ENCODE measurements at regions not wholly inside any gene's neighbourhood (a gene's known extent, or its start where the extent isn't known, plus 50 kb on each side); places are given as distances from the start of the nearest gene placed in this dataset.

DNA sequence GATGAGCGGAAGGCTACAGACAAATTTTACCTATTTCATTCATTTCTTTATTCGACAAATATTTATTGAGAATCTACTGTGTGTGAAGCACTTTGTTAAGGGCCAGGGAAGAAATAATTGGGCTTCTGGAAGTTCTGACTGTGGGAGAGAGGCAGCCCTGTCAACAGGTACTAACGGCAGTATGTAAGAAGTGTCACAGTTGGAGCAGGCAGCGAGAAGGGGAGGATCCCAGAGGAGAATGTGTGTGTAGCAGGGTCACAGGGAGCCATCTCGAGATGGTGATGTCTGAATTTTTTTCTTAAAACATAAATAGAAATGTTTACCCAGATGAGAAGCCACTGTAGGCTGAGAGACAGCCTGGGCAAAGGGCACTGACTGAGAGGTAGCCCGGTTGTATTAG lies 163.3 kb upstream of the SLC38A2 start:
- no peak overlapping the region for H3K27ac Mint-ChIP-seq
- peaks cover 10% of the 10 kb centered on the region for H3K9me3 Mint-ChIP-seq
- H3K36me3 Mint-ChIP-seq (ENCODE audit: low read depth): peaks cover 16% of the 10 kb centered on the region
- H3K27me3 Mint-ChIP-seq: no peaks in the 10 kb centered on the region
- intact Hi-C loops (cut with micrococcal nuclease): no loop called here
- DNase-seq: no peak
- H3K4me3 Mint-ChIP-seq: no peak overlapping the region
- H3K4me1 Mint-ChIP-seq: peaks cover 11% of the 10 kb centered on the region

DNA sequence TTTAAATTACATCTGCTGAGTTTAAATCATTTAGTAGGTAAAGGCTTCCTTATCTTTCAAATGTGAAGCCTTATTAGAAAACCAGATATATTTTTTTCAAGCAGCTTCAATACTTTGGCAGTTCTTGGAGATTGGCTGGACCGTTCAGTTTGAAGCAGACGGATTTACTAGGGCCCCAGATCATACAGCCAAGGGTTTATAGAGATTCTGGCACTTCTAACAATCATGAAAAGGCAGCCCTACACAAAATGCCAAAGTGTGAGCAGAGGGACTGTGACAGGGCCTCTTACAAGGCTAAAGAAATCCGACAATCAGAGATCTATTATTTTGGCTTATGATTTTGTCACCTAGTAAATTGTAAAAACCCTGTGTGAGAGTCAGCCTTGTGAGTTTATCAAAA lies 162.8 kb upstream of the SLC38A2 start:
- Mint-ChIP-seq H3K4me3 (no peak overlapping the region), H3K27me3 (no peaks in the 10 kb centered on the region), H3K36me3 (ENCODE audit: low read depth) (peaks cover 12% of the 10 kb centered on the region), H3K4me1 (peaks cover 11% of the 10 kb centered on the region), H3K9me3 (peaks cover 10% of the 10 kb centered on the region), H3K27ac (no peak overlapping the region)
- DNase-seq: no peak
- intact Hi-C loops (cut with micrococcal nuclease): no loop called here

DNA sequence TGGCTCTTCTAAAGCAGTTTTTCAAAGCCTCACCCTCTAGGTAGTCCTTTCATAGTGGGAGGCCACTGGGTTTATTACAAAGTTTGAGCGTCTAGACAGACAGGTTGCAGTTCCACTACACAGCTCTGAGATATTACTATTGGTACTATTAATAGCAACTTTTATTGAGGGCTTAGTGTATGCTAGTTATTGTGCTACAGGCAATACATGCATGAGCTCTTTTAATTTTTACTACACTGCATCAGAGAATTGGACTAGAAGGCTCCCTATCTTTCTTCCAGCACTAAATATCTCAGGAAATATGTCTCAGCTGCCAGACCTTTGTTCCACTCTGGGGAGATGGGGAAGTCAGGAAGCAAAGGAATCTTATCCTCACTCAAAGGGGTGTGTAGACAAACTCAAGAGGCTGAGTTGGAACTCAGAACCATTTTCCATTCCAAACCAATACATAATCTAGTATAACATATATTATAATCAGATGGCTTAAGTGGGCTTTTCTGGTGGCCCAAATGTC lies 161.8 kb upstream of the SLC38A2 start:
- no peak overlapping the region for H3K27ac Mint-ChIP-seq
- no peaks in the 10 kb centered on the region for H3K27me3 Mint-ChIP-seq
- no peak for DNase-seq
- H3K36me3 Mint-ChIP-seq (ENCODE audit: low read depth): peaks cover 11% of the 10 kb centered on the region
- H3K4me1 Mint-ChIP-seq: peaks cover 11% of the 10 kb centered on the region
- no peak overlapping the region for H3K4me3 Mint-ChIP-seq
- peaks cover 8% of the 10 kb centered on the region for H3K9me3 Mint-ChIP-seq
- intact Hi-C loops (cut with micrococcal nuclease): no loop called here

DNA sequence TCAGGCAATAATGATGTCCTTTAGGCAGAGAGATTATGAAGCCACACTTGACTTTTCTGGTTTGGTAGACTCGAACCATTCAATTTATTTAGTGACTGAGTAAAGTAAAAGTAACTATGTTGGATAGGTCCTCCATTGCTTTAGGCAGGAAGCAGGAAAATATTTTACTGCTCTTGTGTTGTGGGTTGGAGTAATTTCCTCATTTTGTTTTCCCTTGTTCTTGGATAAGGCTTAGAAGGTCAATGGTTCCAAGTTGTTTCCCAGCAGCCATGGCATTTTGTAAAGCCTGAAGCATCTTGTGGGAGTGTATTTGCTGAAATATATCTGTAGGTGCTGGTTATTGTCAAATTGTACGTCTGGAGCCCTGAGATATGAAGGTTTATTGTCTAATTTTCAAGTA lies 161.2 kb upstream of the SLC38A2 start:
- DNase-seq: no peak
- Mint-ChIP-seq H3K27me3 (no peaks in the 10 kb centered on the region), H3K36me3 (ENCODE audit: low read depth) (peaks cover 10% of the 10 kb centered on the region), H3K9me3 (peaks cover 7% of the 10 kb centered on the region), H3K4me1 (peaks cover 11% of the 10 kb centered on the region), H3K4me3 (no peak overlapping the region), H3K27ac (no peak overlapping the region)
- intact Hi-C loops (cut with micrococcal nuclease): no loop called here

DNA sequence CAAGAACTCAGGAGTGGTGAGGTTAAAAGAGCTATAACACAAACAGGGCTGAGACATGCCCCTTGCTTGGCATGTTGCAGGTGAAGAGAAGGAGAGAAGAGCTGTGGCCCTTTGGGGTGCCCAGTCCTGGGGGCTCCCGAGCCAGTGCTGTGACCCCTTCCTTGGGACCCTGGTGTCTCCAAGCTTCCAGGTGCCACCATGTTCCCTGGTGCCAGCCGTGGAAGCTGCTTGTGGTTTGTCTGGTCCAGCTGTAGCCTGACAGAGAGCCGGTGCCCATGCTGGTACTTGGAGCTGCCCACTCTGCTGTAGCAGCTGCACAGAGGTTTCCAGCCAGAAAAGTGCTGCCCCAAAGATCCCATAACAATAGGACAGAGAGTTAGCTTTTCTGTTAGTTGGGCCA lies 159.2 kb upstream of the SLC38A2 start:
- no peaks in the 10 kb centered on the region for H3K27me3 Mint-ChIP-seq
- H3K9me3 Mint-ChIP-seq: peaks cover 7% of the 10 kb centered on the region
- no peak for DNase-seq
- intact Hi-C loops (cut with micrococcal nuclease): no loop called here
- H3K4me3 Mint-ChIP-seq: no peak overlapping the region
- H3K36me3 Mint-ChIP-seq (ENCODE audit: low read depth): peaks cover 17% of the 10 kb centered on the region
- no peak overlapping the region for H3K27ac Mint-ChIP-seq
- H3K4me1 Mint-ChIP-seq: peaks cover 10% of the 10 kb centered on the region

DNA sequence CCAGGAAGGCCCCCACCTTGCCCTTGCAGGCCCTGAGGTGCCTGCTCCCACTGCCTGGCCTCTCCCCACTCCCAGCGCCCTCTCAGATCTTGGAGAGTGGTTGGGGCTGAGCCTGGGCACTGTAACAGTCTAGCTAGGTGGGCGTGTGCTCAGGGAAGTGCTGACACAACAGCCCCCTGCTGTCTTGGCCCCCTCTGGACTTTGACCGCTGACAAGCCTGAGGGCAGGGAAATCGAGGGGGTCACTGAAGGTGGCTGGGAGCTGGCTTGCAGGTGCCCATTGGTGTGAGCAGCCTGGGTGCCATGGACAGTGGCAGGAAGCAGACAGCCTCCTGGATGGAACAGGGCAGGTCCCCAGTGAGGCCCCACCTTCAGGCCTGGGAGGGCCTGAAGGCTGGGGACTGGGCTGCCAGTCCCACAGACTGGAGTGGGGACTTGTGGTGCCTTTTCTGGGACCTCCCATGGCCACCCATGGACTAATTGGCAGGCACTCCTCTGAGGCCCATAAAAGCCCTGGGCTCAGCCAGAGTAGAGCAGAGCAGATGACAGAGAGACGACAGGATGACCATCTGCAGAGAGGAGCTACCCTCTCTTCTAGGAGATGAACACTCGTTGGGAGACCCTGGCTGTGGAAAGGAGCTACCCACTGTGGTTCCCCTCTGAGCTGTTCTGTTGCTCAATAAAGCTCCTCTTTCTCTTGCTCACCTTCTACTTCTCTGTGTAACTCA lies 158.6 kb upstream of the SLC38A2 start:
- no peak overlapping the region for H3K27ac Mint-ChIP-seq
- peaks cover 17% of the 10 kb centered on the region for H3K36me3 Mint-ChIP-seq (ENCODE audit: low read depth)
- peaks cover 5% of the 10 kb centered on the region for H3K4me1 Mint-ChIP-seq
- intact Hi-C loops (cut with micrococcal nuclease): no loop called here
- H3K9me3 Mint-ChIP-seq: peaks cover 3% of the 10 kb centered on the region
- no peak overlapping the region for H3K4me3 Mint-ChIP-seq
- no peak for DNase-seq
- H3K27me3 Mint-ChIP-seq: no peaks in the 10 kb centered on the region

DNA sequence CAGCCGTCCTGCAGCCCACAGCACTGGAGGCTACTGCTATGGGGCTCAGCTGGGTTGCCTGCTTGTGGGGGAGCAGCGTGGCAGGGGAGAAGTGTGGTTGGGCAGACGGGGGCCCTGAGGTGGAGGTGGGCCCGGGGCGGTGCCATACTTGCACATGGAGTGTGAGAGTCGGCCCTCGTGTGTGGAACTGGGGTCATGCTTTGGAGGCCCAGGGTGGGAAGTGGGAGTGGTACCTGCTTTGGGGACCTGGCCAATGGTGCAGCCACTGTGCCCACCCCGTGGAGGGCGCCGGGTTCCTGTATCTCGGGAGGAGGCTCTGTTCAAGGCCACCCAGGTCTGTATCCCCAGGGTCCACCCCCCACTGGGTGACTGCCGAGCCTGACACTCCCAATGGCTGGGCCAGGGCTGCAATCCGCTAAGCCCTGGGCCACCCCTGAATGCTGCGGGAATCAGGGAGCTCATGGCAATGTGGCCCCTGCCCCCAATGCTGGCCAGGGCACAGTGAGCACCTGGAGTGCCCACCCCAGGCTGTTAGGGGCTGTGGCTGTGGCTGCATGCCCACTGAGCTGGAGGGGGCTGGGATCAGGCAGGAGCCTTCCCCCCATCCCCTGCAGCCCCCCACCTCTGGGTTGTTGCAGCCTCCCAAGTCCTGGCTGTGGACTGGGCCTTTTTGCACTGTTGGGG lies 157.9 kb upstream of the SLC38A2 start:
- H3K36me3 Mint-ChIP-seq (ENCODE audit: low read depth): peaks cover 21% of the 10 kb centered on the region

DNA sequence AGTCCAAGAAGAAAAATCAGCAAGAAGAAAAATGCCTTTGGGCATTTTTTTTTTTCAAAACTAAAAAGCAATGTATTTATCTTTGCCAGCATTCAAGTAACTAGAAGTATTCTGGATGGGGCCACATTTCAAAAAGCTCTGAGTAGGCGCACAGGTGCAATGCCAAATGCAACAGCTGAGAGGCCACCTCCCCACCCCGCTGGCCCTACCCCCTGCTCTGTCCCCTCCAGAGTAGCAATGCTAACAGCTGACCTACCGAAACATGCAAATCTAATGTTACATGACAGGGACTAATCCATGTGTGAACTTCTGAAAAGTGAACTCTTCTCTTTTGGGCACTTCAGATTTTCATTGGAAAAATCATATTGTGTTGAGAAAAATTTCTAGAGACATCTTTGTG lies 153.7 kb upstream of the SLC38A2 start:
- Mint-ChIP-seq H3K27me3 (no peaks in the 10 kb centered on the region), H3K36me3 (ENCODE audit: low read depth) (peaks cover 22% of the 10 kb centered on the region), H3K4me1 (peaks cover 35% of the 10 kb centered on the region), H3K9me3 (peaks cover 3% of the 10 kb centered on the region), H3K4me3 (no peak overlapping the region), H3K27ac (no peak overlapping the region)
- intact Hi-C loops (cut with micrococcal nuclease): no loop called here
- no peak for DNase-seq

More for the DNA sequence above, 157.9 kb upstream of the SLC38A2 start:
- peaks cover 3% of the 10 kb centered on the region for H3K9me3 Mint-ChIP-seq
- H3K4me3 Mint-ChIP-seq: no peak overlapping the region
- H3K27ac Mint-ChIP-seq: no peak overlapping the region
- DNase-seq: no peak
- intact Hi-C loops (cut with micrococcal nuclease): no loop called here
- no peaks in the 10 kb centered on the region for H3K4me1 Mint-ChIP-seq
- no peaks in the 10 kb centered on the region for H3K27me3 Mint-ChIP-seq

DNA sequence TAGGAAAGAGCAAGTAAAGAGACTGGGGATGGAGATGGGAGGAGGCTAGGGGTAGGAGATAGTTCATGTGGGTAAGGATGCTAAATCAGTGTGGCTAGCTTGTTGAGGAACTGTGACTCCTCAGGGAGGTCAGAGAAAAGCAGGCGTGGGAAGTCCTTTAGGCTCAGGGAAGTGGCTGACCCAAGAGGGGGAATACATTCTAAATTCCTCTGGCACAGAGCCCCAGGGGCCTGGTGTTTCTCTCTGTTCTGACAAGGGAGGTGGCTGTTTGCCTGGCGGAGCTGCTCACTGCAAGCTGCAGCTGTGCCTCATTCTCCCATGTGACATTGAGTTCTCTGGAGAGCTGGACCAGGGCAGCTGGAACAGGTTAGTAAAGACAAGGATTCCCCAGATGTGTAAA lies 152.2 kb upstream of the SLC38A2 start:
- H3K9me3 Mint-ChIP-seq: no peaks in the 10 kb centered on the region
- no peaks in the 10 kb centered on the region for H3K27me3 Mint-ChIP-seq
- intact Hi-C loops (cut with micrococcal nuclease): loop anchor here (1.0 to 2.0 kb wide), 4 partner anchors 23 to 152 kb away; partner anchors contain the start of gene SLC38A2
- H3K36me3 Mint-ChIP-seq (ENCODE audit: low read depth): peaks cover 18% of the 10 kb centered on the region
- peaks cover 46% of the 10 kb centered on the region for H3K4me1 Mint-ChIP-seq
- H3K4me3 Mint-ChIP-seq: peak overlapping the region; percentile 76
- peak overlapping the region; percentile 94 for H3K27ac Mint-ChIP-seq
- no peak for DNase-seq

DNA sequence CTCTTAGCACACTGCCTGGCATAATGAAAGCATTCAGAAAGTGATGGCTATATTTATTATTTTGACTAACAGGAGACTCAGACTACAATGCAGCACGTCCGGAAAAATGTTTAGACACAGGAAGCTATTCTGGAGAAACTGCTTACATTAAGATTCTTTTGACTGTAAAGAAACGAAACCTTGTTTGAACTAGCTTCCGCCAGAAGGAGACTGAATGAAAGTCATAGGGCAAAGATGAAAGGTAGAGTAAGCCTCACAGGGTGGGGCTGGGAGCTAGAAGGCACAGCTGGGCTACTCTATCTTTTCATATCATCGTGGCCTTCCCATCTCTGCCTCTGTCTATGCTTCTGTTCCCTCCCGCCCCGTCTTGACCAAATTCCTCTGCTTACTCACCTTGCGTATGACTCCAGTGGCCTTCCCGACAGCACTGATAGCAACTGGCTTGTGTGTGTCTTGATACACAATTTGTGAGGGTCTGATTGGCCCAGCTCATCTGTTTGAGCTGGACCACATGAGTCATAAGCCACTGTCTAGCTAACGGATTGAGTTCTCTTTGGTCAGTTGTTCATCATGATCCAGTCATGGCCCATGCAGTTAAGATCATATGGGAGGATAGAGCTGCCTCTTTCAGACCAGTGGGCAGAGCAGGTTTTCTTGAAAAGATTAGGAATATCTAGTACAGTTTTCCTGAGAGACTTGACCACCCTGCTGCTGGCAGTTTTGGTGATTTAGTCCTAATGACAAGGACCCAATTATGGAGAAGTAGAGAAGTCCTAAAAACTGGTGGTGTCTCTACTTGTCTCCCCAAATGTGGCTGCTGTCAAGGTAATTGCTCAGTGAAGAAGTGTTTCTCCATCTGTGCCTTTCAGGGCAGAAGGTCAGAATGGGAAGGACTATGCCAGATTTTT lies 151.5 kb upstream of the SLC38A2 start:
- intact Hi-C loops (cut with micrococcal nuclease): loop anchor here (1.0 to 2.0 kb wide), 4 partner anchors 23 to 151 kb away; partner anchors contain the start of gene SLC38A2
- H3K4me1 Mint-ChIP-seq: peaks cover 51% of the 10 kb centered on the region
- peak; percentile 87 for DNase-seq

DNA sequence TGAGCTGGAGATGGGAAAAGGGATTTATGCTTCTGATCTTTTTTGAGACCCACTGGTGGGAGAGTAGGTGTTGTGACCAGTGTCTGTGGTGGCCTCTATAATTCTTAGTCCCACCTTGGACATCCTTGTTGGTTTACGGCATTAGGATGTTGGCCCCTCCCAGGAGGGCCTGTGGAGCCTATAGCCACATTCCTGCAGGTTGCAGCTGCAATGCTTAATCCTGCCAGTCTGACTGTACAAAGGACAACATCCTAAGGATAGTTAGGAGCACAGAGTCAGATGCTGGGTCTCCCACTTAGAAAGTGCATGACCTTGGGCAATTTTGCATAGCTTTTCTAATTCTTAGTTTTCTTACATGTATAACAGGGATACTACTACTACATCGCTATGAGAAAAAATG lies 150.9 kb upstream of the SLC38A2 start:
- intact Hi-C loops (cut with micrococcal nuclease): no loop called here
- H3K27ac Mint-ChIP-seq: peak overlapping the region; percentile 94
- H3K9me3 Mint-ChIP-seq: no peaks in the 10 kb centered on the region
- H3K4me3 Mint-ChIP-seq: peak overlapping the region; percentile 76
- H3K36me3 Mint-ChIP-seq (ENCODE audit: low read depth): peaks cover 16% of the 10 kb centered on the region
- peak; percentile 66 for DNase-seq
- H3K27me3 Mint-ChIP-seq: no peaks in the 10 kb centered on the region
- peaks cover 57% of the 10 kb centered on the region for H3K4me1 Mint-ChIP-seq

More for the DNA sequence above, 151.5 kb upstream of the SLC38A2 start:
- H3K27ac Mint-ChIP-seq: peak overlapping the region; percentile 94
- peaks cover 18% of the 10 kb centered on the region for H3K36me3 Mint-ChIP-seq (ENCODE audit: low read depth)
- H3K4me3 Mint-ChIP-seq: peak overlapping the region; percentile 76
- H3K27me3 Mint-ChIP-seq: no peaks in the 10 kb centered on the region
- H3K9me3 Mint-ChIP-seq: no peaks in the 10 kb centered on the region

DNA sequence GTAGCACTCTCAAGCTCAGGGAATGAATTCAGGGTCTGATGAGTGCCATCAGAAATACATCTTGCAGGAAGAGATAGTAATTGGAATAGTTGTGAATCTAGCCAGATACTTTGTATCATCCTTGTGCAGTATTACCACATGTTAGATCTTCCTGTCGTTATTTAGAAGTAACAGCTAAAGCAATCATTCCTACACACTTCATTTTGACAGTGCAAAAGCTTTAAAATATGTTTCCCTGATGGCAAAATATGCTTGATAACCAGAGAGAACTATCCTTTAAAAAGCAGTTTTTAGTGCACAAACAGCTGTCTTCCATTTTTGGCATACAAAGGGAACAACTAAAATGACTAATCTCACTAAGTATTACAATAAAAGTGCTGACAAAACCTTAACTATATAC lies 149.5 kb upstream of the SLC38A2 start:
- peaks cover 9% of the 10 kb centered on the region for H3K36me3 Mint-ChIP-seq (ENCODE audit: low read depth)
- intact Hi-C loops (cut with micrococcal nuclease): no loop called here
- H3K27me3 Mint-ChIP-seq: no peaks in the 10 kb centered on the region
- no peak for DNase-seq
- peak overlapping the region; percentile 17 for H3K4me3 Mint-ChIP-seq
- H3K4me1 Mint-ChIP-seq: peaks cover 68% of the 10 kb centered on the region
- peak overlapping the region; percentile 22 for H3K27ac Mint-ChIP-seq
- H3K9me3 Mint-ChIP-seq: no peaks in the 10 kb centered on the region

DNA sequence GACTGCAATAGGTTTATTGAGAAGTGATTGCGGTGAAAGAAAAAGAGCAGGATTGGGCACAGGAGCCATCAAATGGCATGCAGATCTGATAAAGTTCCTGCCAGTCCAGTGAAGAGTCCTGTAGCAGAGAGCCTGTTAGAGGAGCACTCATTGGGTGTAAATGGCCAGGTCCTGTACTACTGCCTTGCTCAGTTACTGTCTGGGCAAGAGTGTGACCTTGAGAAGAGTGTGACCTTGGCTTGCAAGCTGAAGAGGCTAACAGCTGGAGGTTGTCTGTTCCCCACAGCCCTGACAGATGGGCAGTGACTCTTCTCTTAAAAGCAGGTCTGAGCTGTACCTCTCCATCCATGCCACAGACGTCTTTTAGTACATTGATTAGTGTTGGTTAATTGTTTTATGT lies 148.6 kb upstream of the SLC38A2 start:
- Mint-ChIP-seq H3K4me3 (no peak overlapping the region), H3K36me3 (ENCODE audit: low read depth) (peaks cover 9% of the 10 kb centered on the region), H3K27me3 (no peaks in the 10 kb centered on the region), H3K9me3 (no peaks in the 10 kb centered on the region), H3K4me1 (peaks cover 74% of the 10 kb centered on the region), H3K27ac (peak overlapping the region; percentile 3)
- intact Hi-C loops (cut with micrococcal nuclease): no loop called here
- no peak for DNase-seq

All from activated CD4-positive, alpha-beta T cell treated with anti-CD3 and anti-CD28 coated beads, Interleukin-2, amount 10 ng/mL, durations not matched to agents 24 days and 14 days (primary cell).